PC-3 (cell line): ENCODE measurements at regions not wholly inside any gene's neighbourhood (a gene's known extent, or its start where the extent isn't known, plus 50 kb on each side); places are given as distances from the start of the nearest gene placed in this dataset.

Source experiments
- CTCF ChIP-seq: fragments of 300-600 bp; sonication (generic); conservative IDR thresholded peaks from 2 replicates; pipeline ENCODE4 v1.5.1; 2017; ENCODE audit warnings: antibody characterized with exemption, low read depth, mild to moderate bottlenecking, low read length
- EZH2phosphoT487 ChIP-seq: fragments of 300-600 bp; sonication (generic); IDR thresholded peaks from 2 replicates; pipeline ENCODE4 v1.6.1; 2018; ENCODE audit warnings: mild to moderate bottlenecking, antibody characterized with exemption, low read length, borderline replicate concordance

GRCh38 chrX:19183761-19184477, 61.7 kb upstream of the ADGRG2 start:
- TF ChIP-seq CTCF = no peak
- TF ChIP-seq EZH2phosphoT487 = no peak
